ENCODE measurements at regions not wholly inside any gene's neighbourhood (a gene's known extent, or its start where the extent isn't known, plus 50 kb on each side); places are given as distances from the start of the nearest gene placed in this dataset.
"Not testable (repeated sequence)": the region's sequence is repeated elsewhere in the genome, so short reads cannot be mapped to it uniquely, and the experiment has no call there.

- no peak for TF ChIP-seq POLR2A (IDR thresholded peaks at IDR 0.05)
- no peak for TF ChIP-seq CTCF (IDR thresholded peaks at IDR 0.05)
- TF ChIP-seq POLR2AphosphoS5 (IDR thresholded peaks at IDR 0.05): no peak
- TF ChIP-seq EP300 (IDR thresholded peaks at IDR 0.05): no peak
- WGBS: 83% methylated on average over 4 of the region's 4 CpGs
These were observed 646.4 kb upstream of the KCNMB2 start for GRCh38 chr3:177889652-177890358.

GRCh38 chr3:177890359-177890683 lies 645.9 kb upstream of the KCNMB2 start:
- H3K4me3 ChIP-seq: no peak overlapping the region
- no peak for DNase-seq (ENCODE audit: low spot score in 2 of 2)
- no peaks in the 10 kb centered on the region for H3K27me3 ChIP-seq
- peaks cover 6% of the 10 kb centered on the region for H3K4me1 ChIP-seq
- TF ChIP-seq POLR2AphosphoS5 (IDR thresholded peaks at IDR 0.05) (no peak), CTCF (IDR thresholded peaks at IDR 0.05) (no peak), EP300 (IDR thresholded peaks at IDR 0.05) (no peak), POLR2A (IDR thresholded peaks at IDR 0.05) (no peak)
- H3K36me3 ChIP-seq: no peaks in the 10 kb centered on the region
- H3K27ac ChIP-seq: no peak overlapping the region
- H3K9me3 ChIP-seq: no peaks in the 10 kb centered on the region
- WGBS: 71% methylated on average over 2 of the region's 2 CpGs

More at GRCh38 chr3:177889652-177890358, 646.4 kb upstream of the KCNMB2 start:
- H3K36me3 ChIP-seq: no peaks in the 10 kb centered on the region
- H3K27me3 ChIP-seq: no peaks in the 10 kb centered on the region
- H3K27ac ChIP-seq: no peak overlapping the region
- H3K4me3 ChIP-seq: no peak overlapping the region
- no peak for DNase-seq (ENCODE audit: low spot score in 2 of 2)
- no peaks in the 10 kb centered on the region for H3K9me3 ChIP-seq
- peaks cover 6% of the 10 kb centered on the region for H3K4me1 ChIP-seq

- H3K4me1 ChIP-seq; H3K27me3 ChIP-seq; H3K27ac ChIP-seq; DNase-seq (ENCODE audit: low spot score in 2 of 2); H3K36me3 ChIP-seq; H3K9me3 ChIP-seq; H3K4me3 ChIP-seq: not testable (repeated sequence)
- WGBS: 100% methylated on average over 9 of the region's 29 CpGs
These were observed 644.7 kb upstream of the KCNMB2 start for GRCh38 chr3:177891569-177891968.

- TF ChIP-seq POLR2AphosphoS5 (IDR thresholded peaks at IDR 0.05): peak in 1 of 3 donors; percentile 74
- TF ChIP-seq EP300 (IDR thresholded peaks at IDR 0.05): no peak
- peak in 1 of 2 donors; percentile 32 for TF ChIP-seq CTCF (IDR thresholded peaks at IDR 0.05)
- no peak for TF ChIP-seq POLR2A (IDR thresholded peaks at IDR 0.05)
- no peaks in the 10 kb centered on the region for H3K27me3 ChIP-seq
- H3K9me3 ChIP-seq: peaks cover 6% of the 10 kb centered on the region
- no peak overlapping the region for H3K27ac ChIP-seq
- 44% methylated on average over 2 of the region's 2 CpGs for WGBS
- DNase-seq (ENCODE audit: low spot score in 2 of 2): no peak
- H3K4me1 ChIP-seq: peaks cover 6% of the 10 kb centered on the region
- H3K4me3 ChIP-seq: no peak overlapping the region
- H3K36me3 ChIP-seq: no peaks in the 10 kb centered on the region
These were observed 642.9 kb upstream of the KCNMB2 start for GRCh38 chr3:177893331-177893730.

GRCh38 chr3:177894081-177894728 lies 642.0 kb upstream of the KCNMB2 start:
- 95% methylated on average over 5 of the region's 5 CpGs for WGBS
- Histone ChIP-seq H3K4me1 (peaks cover 6% of the 10 kb centered on the region), H3K27me3 (no peaks in the 10 kb centered on the region), H3K9me3 (peaks cover 8% of the 10 kb centered on the region), H3K36me3 (no peaks in the 10 kb centered on the region), H3K4me3 (no peak overlapping the region), H3K27ac (no peak overlapping the region)
- DNase-seq (ENCODE audit: low spot score in 2 of 2): no peak
- no peak for TF ChIP-seq POLR2AphosphoS5 (IDR thresholded peaks at IDR 0.05)
- no peak for TF ChIP-seq EP300 (IDR thresholded peaks at IDR 0.05)
- TF ChIP-seq CTCF (IDR thresholded peaks at IDR 0.05): no peak
- no peak for TF ChIP-seq POLR2A (IDR thresholded peaks at IDR 0.05)
